ENCODE measurements at regions not wholly inside any gene's neighbourhood (a gene's known extent, or its start where the extent isn't known, plus 50 kb on each side); places are given as distances from the start of the nearest gene placed in this dataset.

DNA sequence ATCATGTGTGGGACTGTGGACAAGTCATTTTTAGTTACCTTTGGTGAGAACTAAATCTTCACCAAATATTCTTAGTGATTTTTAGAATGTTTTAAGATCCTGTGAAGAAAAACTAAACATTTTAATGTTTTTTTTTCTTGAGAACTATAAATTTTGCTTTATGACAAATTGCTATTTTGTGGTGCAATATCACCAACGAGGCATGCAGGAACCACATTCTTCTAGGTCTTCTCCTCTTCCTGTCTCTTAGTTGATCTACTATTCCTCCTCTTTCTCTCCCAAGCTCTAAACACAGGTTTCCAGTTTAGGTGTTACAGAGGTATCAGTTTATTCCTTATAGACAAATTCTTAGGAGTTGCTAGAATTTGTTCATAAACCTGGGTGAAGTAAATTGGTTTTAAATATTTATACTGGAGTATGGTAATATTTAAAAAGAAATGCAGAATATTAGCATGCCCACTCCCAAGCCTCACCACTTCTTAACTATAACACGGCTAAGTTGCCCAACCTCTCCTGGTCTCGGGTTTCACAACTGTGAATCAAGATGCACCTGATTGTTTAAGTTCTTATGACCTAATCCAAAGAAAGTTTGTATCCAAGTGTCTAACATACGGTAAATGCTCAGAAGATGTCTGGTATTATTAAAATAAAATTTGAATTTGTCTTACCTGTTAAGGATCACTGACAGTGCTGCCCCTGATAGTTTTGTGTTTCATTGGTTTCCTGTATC lies 56.5 kb upstream of the CLNK start:
- Histone ChIP-seq H3K27me3 (ENCODE audit: control insufficient read depth, insufficient read depth, low read length) (no peaks in the 10 kb centered on the region), H3K4me1 (ENCODE audit: control insufficient read depth in 2 of 3, insufficient read depth in 2 of 3, low read depth in 1 of 3, low read length in 3 of 3) (no peaks in the 10 kb centered on the region), H3K4me3 (ENCODE audit: low read length in 3 of 3) (no peak overlapping the region), H3K36me3 (ENCODE audit: control insufficient read depth in 2 of 3, insufficient read depth in 3 of 3, low read length in 3 of 3) (no peaks in the 10 kb centered on the region), H3K27ac (ENCODE audit: low read depth in 2 of 2, low read length in 2 of 2) (no peak overlapping the region), H3K9me3 (ENCODE audit: control insufficient read depth in 2 of 3, insufficient read depth in 1 of 3, low read length in 3 of 3) (no peaks in the 10 kb centered on the region), H3K9ac (ENCODE audit: low read length in 3 of 3) (no peak overlapping the region)
- DNase-seq, result peak in 1 of 5 donors; percentile 6
- intact Hi-C loops (cut with DNase I), result no loop called here
- FAIRE-seq, result no peak
- no peak for TF ChIP-seq CTCF (IDR thresholded peaks at IDR 0.05; ENCODE audit: borderline replicate concordance, extremely low read depth, insufficient read depth)

GRCh38 chr4:10740251-10740650 lies 55.7 kb upstream of the CLNK start:
- DNase-seq (no peak), FAIRE-seq (no peak)
- no peak overlapping the region for H3K9ac ChIP-seq (ENCODE audit: low read length in 3 of 3)
- no peaks in the 10 kb centered on the region for H3K27me3 ChIP-seq (ENCODE audit: control insufficient read depth, insufficient read depth, low read length)
- intact Hi-C loops (cut with DNase I), result no loop called here
- H3K36me3 ChIP-seq (ENCODE audit: control insufficient read depth in 2 of 3, insufficient read depth in 3 of 3, low read length in 3 of 3), result no peaks in the 10 kb centered on the region
- no peak overlapping the region for H3K27ac ChIP-seq (ENCODE audit: low read depth in 2 of 2, low read length in 2 of 2)
- TF ChIP-seq CTCF (IDR thresholded peaks at IDR 0.05; ENCODE audit: borderline replicate concordance, extremely low read depth, insufficient read depth), result no peak
- H3K4me1 ChIP-seq (ENCODE audit: control insufficient read depth in 2 of 3, insufficient read depth in 2 of 3, low read depth in 1 of 3, low read length in 3 of 3), result no peaks in the 10 kb centered on the region
- no peaks in the 10 kb centered on the region for H3K9me3 ChIP-seq (ENCODE audit: control insufficient read depth in 2 of 3, insufficient read depth in 1 of 3, low read length in 3 of 3)
- H3K4me3 ChIP-seq (ENCODE audit: low read length in 3 of 3), result no peak overlapping the region

GRCh38 chr4:10738826-10739489 lies 54.4 kb upstream of the CLNK start:
- FAIRE-seq (no peak), DNase-seq (no peak)
- TF ChIP-seq CTCF (IDR thresholded peaks at IDR 0.05; ENCODE audit: borderline replicate concordance, extremely low read depth, insufficient read depth), result no peak
- no peaks in the 10 kb centered on the region for H3K9me3 ChIP-seq (ENCODE audit: control insufficient read depth in 2 of 3, insufficient read depth in 1 of 3, low read length in 3 of 3)
- H3K27me3 ChIP-seq (ENCODE audit: control insufficient read depth, insufficient read depth, low read length), result no peaks in the 10 kb centered on the region
- H3K36me3 ChIP-seq (ENCODE audit: control insufficient read depth in 2 of 3, insufficient read depth in 3 of 3, low read length in 3 of 3), result no peaks in the 10 kb centered on the region
- no peaks in the 10 kb centered on the region for H3K4me1 ChIP-seq (ENCODE audit: control insufficient read depth in 2 of 3, insufficient read depth in 2 of 3, low read depth in 1 of 3, low read length in 3 of 3)
- H3K27ac ChIP-seq (ENCODE audit: low read depth in 2 of 2, low read length in 2 of 2), result no peak overlapping the region
- H3K4me3 ChIP-seq (ENCODE audit: low read length in 3 of 3), result no peak overlapping the region
- intact Hi-C loops (cut with DNase I), result no loop called here
- no peak overlapping the region for H3K9ac ChIP-seq (ENCODE audit: low read length in 3 of 3)

Measured in kidney (tissue), 13 donors.